ENCODE measurements at regions not wholly inside any gene's neighbourhood (a gene's known extent, or its start where the extent isn't known, plus 50 kb on each side); places are given as distances from the start of the nearest gene placed in this dataset.

DNA sequence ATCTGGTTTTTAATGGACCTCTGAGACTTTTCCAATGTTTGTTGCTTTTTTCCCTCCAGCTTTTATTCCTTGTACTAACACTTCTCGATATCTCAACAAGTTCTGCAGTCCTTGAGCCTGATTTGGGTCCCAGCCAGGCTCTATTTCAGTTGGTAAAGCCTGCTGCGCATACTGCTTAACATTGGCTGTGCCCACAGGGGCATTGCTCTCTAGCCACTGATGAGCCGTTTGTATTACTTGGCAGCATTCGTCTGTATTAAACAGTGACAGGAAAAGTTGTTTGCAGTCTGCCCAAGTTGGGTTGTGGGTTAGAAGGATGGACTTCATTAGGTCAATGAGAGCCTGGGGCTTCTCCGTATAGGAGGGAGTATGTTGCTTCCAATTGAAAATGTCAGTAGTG is 59.6 kb upstream of the XAGE1B start:
- TF ChIP-seq, protein P1, sequence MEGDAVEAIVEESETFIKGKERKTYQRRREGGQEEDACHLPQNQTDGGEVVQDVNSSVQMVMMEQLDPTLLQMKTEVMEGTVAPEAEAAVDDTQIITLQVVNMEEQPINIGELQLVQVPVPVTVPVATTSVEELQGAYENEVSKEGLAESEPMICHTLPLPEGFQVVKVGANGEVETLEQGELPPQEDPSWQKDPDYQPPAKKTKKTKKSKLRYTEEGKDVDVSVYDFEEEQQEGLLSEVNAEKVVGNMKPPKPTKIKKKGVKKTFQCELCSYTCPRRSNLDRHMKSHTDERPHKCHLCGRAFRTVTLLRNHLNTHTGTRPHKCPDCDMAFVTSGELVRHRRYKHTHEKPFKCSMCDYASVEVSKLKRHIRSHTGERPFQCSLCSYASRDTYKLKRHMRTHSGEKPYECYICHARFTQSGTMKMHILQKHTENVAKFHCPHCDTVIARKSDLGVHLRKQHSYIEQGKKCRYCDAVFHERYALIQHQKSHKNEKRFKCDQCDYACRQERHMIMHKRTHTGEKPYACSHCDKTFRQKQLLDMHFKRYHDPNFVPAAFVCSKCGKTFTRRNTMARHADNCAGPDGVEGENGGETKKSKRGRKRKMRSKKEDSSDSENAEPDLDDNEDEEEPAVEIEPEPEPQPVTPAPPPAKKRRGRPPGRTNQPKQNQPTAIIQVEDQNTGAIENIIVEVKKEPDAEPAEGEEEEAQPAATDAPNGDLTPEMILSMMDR (conservative IDR thresholded peaks at IDR 0.05) = no peak
- TF ChIP-seq EZH2 (IDR thresholded peaks at IDR 0.05; ENCODE audit: low read depth) = no peak
